ENCODE measurements at regions not wholly inside any gene's neighbourhood (a gene's known extent, or its start where the extent isn't known, plus 50 kb on each side); places are given as distances from the start of the nearest gene placed in this dataset.

GRCh38 chr6:9564021-9564420 lies 850.9 kb downstream of the TFAP2A start:
- DNase-seq, result no peak

GRCh38 chr6:9563568-9563967 lies 851.3 kb downstream of the TFAP2A start:
- DNase-seq, result no peak

- DNase-seq, result no peak
These were observed 860.1 kb downstream of the TFAP2A start for GRCh38 chr6:9554806-9555205.

GRCh38 chr6:9554323-9554722 lies 860.6 kb downstream of the TFAP2A start:
- DNase-seq, result no peak

GRCh38 chr6:9553002-9553401 lies 861.9 kb downstream of the TFAP2A start:
- no peak for DNase-seq

GRCh38 chr6:9543649-9544048 lies 871.2 kb downstream of the TFAP2A start:
- DNase-seq, result no peak

GRCh38 chr6:9540534-9541126 lies 874.2 kb downstream of the TFAP2A start:
- no peak for DNase-seq

GRCh38 chr6:9540126-9540525 lies 874.7 kb downstream of the TFAP2A start:
- no peak for DNase-seq

- DNase-seq, result no peak
These were observed 875.6 kb downstream of the TFAP2A start for GRCh38 chr6:9539231-9539755.

- DNase-seq, result no peak
These were observed 877.5 kb downstream of the TFAP2A start for GRCh38 chr6:9537381-9537780.

- no peak for DNase-seq
These were observed 879.8 kb downstream of the TFAP2A start for GRCh38 chr6:9535106-9535505.

- DNase-seq, result no peak
These were observed 882.0 kb downstream of the TFAP2A start for GRCh38 chr6:9532621-9533557.

GRCh38 chr6:9527679-9528286 lies 887.1 kb downstream of the TFAP2A start:
- no peak for DNase-seq

GRCh38 chr6:9523462-9523861 lies 891.4 kb downstream of the TFAP2A start:
- no peak for DNase-seq

- no peak for DNase-seq
These were observed 892.8 kb downstream of the TFAP2A start for GRCh38 chr6:9522101-9522500.

GRCh38 chr6:9521152-9521530 lies 893.7 kb downstream of the TFAP2A start:
- no peak for DNase-seq

GRCh38 chr6:9520417-9521151 lies 894.3 kb downstream of the TFAP2A start:
- DNase-seq, result no peak

- no peak for DNase-seq
These were observed 896.4 kb downstream of the TFAP2A start for GRCh38 chr6:9518431-9518830.

GRCh38 chr6:9517806-9518205 lies 897.1 kb downstream of the TFAP2A start:
- no peak for DNase-seq

GRCh38 chr6:9515633-9516606 lies 899.0 kb downstream of the TFAP2A start:
- DNase-seq, result no peak

- DNase-seq, result no peak
These were observed 900.7 kb downstream of the TFAP2A start for GRCh38 chr6:9514146-9514545.

- no peak for DNase-seq
These were observed 903.7 kb downstream of the TFAP2A start for GRCh38 chr6:9511157-9511556.
